Neural progenitor cell (in vitro differentiated cells): ENCODE measurements at regions not wholly inside any gene's neighbourhood (a gene's known extent, or its start where the extent isn't known, plus 50 kb on each side); places are given as distances from the start of the nearest gene placed in this dataset.

Experiments
- EZH2 ChIP-seq: fragments of 200-600 bp; sonication (generic); IDR thresholded peaks from 2 replicates; pipeline ENCODE4 v1.6.1; 2017; ENCODE audit warnings: antibody characterized with exemption, mild to moderate bottlenecking, moderate library complexity
- TF ChIP-seq, protein P1 (sequence below): fragments of 200-600 bp; sonication (generic); IDR thresholded peaks from 2 replicates; pipeline ENCODE4 v1.5.1; 2017; ENCODE audit warnings: antibody characterized with exemption, mild to moderate bottlenecking

DNA sequence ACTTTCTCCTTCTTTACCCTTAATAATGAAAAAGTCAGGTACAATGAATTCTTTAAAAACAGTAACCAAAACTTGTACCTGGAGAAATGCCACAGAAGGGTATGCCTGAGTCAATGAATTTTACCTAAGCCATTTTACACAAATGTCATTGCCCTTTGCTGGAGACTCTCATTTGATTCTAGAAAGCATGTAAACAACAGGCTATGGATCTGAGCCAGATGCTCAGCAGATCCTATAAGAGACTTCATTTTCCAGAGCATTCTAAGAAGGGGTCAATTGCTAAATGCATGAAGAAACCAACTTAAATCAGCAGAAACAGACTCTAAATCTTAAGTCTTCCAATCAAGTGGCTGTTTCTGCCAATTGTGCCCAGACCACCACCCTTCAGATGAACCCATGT is 83.8 kb upstream of the GALNT15 start:
- TF ChIP-seq, protein P1, sequence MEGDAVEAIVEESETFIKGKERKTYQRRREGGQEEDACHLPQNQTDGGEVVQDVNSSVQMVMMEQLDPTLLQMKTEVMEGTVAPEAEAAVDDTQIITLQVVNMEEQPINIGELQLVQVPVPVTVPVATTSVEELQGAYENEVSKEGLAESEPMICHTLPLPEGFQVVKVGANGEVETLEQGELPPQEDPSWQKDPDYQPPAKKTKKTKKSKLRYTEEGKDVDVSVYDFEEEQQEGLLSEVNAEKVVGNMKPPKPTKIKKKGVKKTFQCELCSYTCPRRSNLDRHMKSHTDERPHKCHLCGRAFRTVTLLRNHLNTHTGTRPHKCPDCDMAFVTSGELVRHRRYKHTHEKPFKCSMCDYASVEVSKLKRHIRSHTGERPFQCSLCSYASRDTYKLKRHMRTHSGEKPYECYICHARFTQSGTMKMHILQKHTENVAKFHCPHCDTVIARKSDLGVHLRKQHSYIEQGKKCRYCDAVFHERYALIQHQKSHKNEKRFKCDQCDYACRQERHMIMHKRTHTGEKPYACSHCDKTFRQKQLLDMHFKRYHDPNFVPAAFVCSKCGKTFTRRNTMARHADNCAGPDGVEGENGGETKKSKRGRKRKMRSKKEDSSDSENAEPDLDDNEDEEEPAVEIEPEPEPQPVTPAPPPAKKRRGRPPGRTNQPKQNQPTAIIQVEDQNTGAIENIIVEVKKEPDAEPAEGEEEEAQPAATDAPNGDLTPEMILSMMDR = no peak
- no peak for TF ChIP-seq EZH2
